Right ventricle myocardium superior (tissue), 1 donor: ENCODE measurements at regions not wholly inside any gene's neighbourhood (a gene's known extent, or its start where the extent isn't known, plus 50 kb on each side); places are given as distances from the start of the nearest gene placed in this dataset.
"Not testable (repeated sequence)": the region's sequence is repeated elsewhere in the genome, so short reads cannot be mapped to it uniquely, and the experiment has no call there.

Experiments used
- ATAC-seq: fragments of 200-7000 bp; cut with Tn5 transposase; one replicate; pipeline ENCODE4 v1.9.1; 2020; ENCODE audit warnings: mild to moderate bottlenecking; ENCODE audit not compliant: poor library complexity
- DNase-seq: peaks from one replicate; pipeline ENCODE4 v3.0.0-alpha.2; 2020
- intact Hi-C: fragments of 100-400 bp; cut with DNase I; formaldehyde crosslinking; loops from one replicate; pipeline ENCODE4 v1.11.2; 2022
- donor health status: DM: no; HTN: yes; CAD: no; lungs with severe emphysema.

DNA sequence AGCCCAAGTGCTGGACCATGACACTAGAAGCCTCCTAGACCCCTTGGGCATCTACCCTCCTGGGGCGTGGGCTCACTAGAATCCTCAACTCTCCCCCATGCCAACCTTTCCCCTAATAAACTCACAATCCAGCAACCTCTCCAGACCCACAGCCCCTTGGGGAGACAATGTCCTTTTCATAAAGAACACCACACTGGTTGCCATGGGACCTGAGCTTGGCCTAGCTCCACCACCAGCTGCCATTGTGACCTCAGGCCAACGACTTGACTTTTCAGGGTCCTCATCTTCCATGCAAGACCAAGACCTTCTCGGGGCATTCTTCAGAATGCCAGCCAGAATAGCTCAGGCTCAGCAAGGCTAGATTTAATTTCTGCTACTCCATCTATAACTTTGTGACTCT, 128.1 kb upstream of the NPAS2 start:
- intact Hi-C loops, result no loop called here
- ATAC-seq (no peak), DNase-seq (no peak)

DNA sequence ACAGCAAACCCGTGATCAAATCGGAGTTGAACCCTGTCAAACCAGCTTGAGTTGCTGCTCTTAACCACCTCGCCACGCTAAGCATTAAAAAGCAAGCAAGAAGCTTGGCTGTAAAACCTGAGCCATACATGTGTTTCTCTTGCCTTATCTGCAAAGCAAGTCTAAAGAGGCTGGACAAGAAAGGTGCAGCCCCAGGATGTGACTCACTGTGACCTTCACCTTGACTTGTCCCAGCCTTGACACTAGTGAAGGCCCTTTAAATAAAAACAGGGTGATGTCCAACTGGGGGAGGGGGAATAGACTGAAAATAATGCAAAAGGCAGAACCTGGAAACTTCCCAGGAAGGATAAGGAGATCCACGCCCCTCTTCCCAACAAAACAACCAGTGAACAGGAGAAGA, 127.6 kb upstream of the NPAS2 start:
- no peak for ATAC-seq
- DNase-seq, result no peak
- intact Hi-C loops, result no loop called here

DNA sequence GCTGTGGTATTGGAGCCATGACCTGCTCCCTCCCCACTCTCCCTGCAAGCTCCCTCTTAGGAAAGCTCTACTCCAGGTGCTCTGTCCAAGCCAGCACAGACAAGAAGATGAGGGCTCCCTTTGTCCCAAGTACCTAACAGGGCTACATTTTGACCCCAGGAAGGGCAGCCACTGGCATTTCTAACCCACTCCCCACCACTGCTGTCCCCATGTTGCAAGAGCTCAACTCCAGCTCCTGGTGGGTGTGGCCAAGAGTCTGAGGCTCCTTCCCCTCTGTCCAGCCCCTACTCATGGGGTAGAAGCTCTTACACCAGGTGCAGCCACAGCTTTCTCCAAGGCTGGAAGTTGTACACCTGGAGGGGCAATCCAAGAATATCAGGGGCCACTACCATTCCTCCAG, 127.0 kb upstream of the NPAS2 start:
- ATAC-seq (no peak), DNase-seq (no peak)
- intact Hi-C loops, result no loop called here

DNA sequence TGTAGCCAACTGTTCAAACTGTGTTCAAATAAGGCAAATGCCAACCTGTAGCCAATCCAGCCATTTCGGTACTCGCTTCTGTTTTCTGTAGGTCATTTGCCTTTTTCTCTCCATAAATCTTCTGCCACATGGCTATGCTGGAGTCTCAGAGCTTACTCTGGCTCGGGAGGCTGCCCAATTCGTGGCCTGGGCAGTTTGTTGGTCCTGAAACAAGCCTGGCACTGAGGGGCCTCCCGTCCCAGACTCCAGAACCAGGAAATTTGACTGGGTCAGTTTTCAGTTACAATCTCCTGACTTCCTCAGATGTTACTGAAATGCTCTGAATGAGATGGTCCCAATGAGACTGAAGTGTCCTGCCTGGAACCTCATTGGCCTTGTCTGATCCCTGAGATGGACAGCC, 120.8 kb upstream of the NPAS2 start:
- intact Hi-C loops, result no loop called here
- no peak for DNase-seq

DNA sequence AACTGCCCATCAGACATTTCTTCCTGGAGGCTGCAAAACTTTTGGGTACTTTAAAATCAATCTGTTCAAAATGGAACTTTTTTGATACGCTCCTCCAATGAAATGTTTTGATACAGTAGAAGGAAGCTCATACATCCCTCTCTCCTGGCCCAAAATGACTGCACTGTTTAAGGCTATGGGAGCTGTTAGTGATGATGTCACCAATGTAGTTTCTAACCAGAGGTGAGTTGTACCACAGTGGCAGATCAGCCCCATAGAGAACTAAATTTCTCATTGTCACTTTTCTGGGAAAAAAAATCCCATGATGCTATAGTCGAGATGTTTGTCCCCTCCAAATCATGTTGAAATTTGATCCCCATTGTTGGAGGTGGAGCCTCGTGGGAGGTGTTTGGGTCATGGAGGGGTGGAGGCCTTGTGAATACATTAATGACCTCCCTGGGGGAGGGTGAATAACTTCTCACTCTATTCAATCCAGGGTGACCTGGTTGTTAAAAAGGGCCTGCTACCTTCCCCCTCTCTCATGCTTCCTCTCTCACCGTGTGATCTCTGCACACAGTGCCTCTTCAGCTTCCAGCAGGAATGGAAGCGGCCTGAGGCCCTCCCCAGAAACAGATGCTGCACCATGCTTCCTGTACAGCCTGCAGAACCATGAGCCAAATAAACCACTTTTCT, 117.4 kb upstream of the NPAS2 start:
- no peak for DNase-seq
- intact Hi-C loops, result no loop called here
- ATAC-seq, result no peak

More for the DNA sequence above, 120.8 kb upstream of the NPAS2 start:
- no peak for ATAC-seq

DNA sequence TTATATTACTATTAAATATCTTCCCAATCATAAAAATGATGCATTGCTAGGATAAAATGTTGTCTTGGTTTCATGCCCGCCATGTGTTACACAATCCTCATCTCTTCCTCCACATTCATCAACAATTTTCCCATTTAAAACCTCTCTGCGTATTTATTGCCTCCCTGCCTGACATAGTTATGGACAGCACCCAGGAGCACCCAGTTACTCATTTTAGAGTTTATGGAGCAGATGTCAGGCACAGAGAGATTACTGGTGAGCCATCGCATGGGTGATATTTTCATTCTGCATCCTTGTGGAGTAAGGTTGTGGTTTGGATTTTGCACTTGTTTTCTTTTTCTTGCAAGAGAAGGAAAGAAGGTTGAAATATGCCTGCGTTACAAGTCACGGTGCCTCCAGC, 116.7 kb upstream of the NPAS2 start:
- ATAC-seq (no peak), DNase-seq (no peak)
- intact Hi-C loops, result no loop called here

DNA sequence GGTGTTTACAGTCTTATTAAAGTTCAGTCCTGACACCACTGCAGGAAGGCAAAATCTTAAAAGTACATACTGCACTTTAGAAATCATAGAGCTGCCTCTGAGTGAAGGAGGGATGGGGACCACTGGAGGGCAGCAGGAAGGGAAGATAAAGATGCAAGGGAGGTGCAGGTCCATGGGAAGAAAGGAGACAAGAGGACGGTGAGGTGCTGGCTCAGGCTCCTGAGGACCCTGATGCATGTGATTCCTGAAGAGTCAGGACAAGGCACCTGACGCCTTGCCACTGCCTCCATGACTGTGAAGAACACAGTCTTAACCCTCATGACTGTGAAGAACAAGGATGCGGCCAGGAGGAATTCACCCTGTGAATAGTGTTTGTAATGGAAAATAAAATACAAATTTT, 116.2 kb upstream of the NPAS2 start:
- intact Hi-C loops, result no loop called here
- DNase-seq, result no peak
- no peak for ATAC-seq

DNA sequence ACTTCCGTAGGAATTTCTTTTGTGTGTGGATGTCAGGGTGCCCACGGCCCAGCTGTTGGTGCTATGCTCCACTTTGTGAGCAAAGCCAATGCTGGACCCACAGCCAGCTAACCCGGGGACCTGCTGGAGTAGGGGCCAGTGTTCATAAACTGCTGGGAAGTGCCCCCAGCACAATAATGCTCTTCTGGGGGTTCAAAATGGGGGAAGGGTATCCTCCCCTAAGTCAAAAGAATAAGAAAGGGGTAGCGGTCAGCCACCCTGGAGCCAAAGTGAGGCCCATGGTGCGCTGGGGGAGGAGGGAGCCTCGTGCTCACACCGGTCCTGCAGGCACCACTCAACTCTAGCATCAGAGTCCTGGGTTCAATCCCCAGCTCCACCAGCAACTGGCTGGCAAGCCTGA, 115.8 kb upstream of the NPAS2 start:
- intact Hi-C loops, result no loop called here
- no peak for ATAC-seq
- no peak for DNase-seq

DNA sequence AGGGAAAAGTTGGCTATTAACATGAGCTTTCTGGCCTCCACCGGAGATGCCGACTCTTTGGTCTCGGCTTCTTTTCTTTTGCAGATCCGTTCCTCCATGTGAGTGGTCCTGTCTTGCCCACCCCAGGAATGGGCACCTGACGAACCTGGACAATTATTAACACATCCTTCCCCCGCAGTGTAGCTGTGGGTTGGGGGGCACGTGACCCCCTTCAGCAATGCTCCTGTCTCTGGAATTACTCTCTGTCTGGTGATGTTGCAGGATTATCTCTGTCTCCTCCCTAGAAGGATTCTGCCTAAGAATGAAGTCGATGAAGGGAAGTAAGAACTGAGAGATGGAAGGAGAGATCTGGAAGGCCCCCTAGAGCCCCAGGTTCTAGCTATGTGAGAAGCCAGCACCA, 115.2 kb upstream of the NPAS2 start:
- no peak for DNase-seq
- intact Hi-C loops, result no loop called here
- no peak for ATAC-seq

DNA sequence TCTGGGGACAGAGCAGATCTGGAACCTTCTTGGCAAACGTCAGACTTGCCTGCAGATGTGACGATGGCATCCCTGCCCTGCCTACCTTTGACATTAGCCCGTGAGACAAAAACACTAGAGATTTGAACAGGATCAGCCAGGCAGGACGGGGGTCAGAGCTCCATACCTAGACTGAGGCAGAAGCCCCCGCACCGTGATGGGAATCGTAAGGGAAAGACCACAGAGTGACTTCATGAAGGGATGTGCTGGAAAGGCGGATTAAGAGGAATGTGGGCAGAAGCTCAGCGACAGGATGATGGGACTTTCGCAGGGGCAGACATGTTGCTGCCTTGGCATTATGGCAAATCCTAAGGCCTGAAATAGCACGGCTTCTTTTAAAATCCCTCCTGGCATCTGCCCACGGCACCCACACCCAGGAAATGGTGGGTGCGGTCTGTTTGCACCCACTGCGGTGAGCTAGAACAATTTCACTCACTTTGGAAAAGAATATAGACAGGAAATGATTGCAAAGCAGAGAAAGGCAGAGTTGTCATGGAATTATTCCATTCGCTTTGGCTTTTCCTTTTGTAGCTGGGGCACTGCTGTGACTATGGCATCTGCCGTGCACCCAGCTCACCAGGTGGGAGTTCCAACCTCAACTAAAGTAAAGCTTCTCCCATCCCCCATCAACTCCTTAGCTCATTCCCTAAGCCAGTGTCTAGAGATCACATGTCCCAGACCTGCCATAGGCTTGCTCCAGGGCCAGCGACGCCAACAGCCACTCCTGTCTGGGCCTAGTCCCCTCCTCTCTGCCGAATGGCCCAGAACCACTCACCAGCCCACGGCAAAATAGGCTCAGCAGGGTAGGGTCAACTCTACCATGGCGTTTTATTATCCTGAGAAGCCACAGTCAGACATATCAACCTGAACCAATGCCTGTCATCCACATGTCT, 112.7 kb upstream of the NPAS2 start:
- ATAC-seq (no peak), DNase-seq (no peak)
- intact Hi-C loops, result no loop called here

DNA sequence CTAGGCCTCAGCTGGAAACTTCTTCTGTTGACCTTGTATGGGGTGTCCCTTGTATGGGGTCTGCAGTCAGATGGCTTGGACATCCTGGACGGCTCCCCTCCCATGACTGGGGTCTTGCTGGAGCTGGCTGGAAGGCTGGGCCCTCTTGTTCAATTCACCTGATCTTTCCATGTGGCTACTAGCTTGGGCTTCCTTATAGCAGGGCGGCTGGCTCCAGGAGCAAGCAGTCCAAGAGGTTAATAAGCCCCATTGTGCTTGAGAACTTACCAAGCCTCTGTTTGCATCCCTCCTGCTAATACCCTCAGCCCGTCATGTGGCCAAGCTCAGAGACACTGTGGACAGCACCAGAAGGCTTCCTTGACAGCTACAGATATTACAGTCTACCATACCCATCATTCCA, 111.6 kb upstream of the NPAS2 start:
- intact Hi-C loops, result no loop called here
- no peak for DNase-seq
- ATAC-seq, result no peak

DNA sequence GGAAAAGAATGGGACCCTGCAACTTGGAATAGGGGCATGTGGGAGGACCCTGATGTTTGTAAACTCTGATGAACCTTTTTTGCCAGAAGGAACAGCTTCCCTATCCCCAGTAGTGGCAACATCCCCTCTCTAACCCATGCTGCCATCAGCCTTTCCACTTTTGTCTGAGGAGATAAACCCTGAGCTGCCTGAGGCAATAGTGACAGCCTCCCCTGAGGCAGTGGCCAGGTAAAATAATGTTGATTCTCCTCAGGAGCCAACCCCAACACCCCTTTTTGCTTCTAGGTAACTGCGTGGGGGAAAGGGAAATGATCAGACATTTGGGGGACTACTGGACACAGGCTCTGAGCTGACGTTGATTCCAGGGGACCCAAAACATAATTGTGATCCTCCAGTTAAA, 106.8 kb upstream of the NPAS2 start:
- DNase-seq (no peak), ATAC-seq (no peak)
- intact Hi-C loops, result no loop called here

DNA sequence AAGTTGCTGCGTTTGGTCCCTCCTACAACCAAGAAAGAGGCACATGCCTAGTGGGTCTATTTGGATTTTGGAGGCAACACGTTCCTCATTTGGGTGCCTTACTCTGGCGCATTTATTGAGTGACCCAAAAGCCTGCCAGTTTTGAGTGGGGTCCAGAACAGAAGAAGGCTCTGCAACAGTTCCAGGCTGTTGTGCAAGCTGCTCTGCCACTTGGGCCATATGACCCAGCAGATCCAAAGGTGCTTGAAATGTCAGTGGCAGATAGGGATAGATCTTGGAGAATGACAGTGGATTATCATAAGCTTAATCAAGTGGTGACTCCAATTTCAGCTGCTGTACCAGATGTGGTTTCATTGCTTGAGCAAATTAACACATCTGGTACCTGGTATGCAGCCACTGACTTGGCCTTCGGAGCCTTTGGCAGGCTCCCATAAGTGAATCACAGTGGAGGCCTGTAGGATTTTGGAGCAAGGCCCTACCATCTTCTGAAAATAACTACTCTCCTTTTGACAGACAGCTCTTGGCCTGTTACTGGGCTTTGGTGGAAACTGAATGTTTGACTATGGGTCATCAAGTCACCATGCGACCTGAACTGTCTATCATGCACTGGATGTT, 105.4 kb upstream of the NPAS2 start:
- DNase-seq, intact Hi-C loops: not testable (repeated sequence)
- peak; percentile 45 for ATAC-seq

DNA sequence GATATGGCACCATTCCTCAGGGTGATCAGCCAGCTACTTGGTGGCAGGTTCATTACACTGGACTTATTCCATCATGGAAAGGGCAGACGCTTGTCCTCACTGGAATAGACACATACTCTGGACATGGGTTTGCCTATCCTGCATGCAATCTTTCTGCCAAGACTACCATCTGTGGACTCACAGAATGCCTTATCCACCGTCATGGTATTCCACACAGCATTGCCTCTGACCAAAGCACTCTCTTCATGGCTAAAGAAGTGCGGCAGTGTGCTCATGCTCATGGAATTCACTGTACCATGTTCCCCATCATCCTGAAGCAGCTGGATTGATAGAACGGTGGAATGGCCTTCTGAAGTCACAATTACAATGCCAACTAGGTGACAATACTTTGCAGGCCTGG, 104.1 kb upstream of the NPAS2 start:
- intact Hi-C loops, ATAC-seq: not testable (repeated sequence)

DNA sequence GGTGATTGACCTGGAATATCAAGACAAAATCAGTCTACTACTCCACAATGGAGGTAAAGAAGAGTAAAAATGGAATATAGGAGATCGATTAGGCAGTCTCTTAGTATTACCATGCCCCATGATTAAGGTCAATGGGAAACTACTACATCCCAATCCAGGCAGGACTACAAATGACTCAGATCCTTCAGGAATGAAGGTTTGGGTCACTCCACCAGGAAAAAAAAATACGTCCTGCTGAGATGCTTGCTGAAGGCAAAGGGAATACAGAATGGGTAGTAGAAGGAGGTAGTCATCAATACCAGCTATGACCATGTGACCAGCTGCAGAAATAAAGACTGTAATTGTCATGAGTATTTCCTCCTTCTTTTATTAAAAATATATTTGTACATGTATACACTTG, 103.4 kb upstream of the NPAS2 start:
- ATAC-seq (no peak), DNase-seq (no peak)
- intact Hi-C loops, result no loop called here

More for the DNA sequence above, 104.1 kb upstream of the NPAS2 start:
- DNase-seq, result not testable (repeated sequence)

DNA sequence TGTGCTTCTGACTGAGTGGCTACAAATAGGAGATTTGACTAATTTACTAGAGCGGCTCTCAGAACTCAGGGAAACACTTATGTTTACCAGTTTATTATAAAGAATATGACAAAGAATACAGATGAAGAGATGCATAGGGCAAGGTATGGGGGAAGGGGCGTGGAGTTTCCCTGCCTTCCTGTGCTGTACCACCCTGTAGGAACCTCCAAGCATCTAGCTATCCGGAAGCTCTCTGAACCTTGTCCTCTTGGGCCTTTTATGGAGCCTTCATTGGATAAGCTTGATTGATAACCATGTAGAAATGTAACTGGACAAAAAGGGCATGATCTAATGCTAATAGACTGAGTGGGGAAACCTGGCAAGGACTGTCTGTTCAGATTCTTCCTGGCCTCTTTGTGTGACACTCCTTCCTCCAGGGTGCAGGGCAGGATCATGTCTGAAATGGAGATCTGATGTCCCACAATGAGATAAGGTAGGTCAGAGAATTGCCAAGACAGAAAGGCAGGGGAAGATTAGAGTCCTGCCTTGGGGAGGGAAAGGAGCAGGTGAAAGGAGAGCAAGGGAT, 101.8 kb upstream of the NPAS2 start:
- DNase-seq (no peak), ATAC-seq (no peak)
- intact Hi-C loops, result no loop called here

DNA sequence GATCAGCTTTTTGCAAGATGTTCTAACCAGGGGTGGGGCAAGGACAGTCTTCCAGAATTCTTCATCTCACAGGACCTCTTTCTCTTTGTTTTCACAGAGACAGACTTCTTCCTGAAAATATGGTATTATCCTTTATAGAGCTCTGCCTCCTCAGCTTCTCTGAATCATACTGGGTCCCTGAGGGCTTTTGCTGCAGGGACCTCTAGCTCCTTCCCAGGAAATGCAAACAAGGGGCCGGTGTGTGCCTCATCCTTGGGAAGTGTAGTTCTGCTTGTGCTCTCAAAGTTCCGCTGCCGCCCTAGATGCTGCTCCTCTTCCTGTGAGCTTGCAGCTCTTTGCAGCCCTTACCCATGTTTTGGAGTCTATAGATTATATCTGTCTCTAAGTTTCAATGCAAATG, 99.5 kb upstream of the NPAS2 start:
- ATAC-seq, result no peak
- DNase-seq, result no peak
- intact Hi-C loops, result no loop called here

DNA sequence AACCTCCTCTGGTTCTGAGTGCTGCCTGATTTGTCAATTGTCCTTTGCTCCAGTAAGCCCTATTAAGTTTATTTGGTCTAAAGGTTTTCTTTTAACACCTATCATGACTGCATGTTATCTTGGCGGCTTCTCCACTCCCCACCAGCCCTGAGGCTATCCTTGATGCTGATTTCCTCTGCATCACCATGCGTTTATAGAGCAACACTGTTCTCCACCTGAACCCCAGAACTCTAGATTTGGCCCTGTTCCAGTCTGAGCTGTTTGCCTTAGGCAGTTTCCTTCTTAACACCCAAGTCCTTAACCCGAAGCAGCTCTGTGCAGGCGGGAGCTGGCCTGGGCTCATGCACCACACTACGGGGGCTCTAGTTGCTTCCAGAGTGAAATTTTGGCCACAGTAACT, 98.2 kb upstream of the NPAS2 start:
- intact Hi-C loops, result no loop called here
- no peak for ATAC-seq
- DNase-seq, result no peak

DNA sequence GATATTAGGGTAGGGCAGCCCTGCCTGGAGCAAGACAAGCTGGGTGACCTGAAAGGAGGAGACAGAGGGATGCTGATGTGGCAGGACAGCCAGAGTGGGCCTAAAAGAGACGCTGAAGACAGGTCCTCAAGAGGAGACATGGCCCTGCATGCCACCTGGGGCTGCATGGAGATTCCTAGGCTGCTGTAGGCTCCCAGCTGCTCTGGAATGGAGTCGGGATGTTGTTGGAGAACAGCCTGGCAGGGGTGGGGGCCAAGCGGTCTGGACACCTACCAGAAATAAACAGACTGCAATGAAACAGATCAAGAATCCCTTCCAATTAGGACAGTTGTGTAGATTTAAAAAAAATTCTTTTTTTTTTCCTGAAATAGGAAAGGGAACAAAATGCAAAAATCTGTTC, 97.8 kb upstream of the NPAS2 start:
- intact Hi-C loops, result no loop called here
- no peak for DNase-seq

DNA sequence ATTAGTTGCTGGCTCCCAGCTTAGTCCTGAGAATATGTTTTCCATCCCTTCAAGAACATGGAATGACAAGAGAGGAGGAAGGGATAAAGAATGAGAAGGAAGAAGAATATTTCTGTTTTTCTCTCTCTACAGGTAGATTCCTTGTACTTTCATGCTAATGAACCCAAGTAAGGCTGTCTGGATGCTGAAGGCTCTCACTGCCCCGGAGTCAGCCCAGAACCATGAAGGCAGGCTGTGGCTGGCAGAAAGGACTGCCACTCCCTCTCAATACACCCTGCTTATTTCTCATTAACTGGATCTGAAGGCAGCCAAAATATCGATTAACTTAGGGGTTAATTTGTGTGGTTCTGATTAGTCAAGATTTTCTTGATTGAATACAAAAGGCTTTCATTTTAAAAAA, 93.1 kb upstream of the NPAS2 start:
- ATAC-seq, result no peak
- intact Hi-C loops, result no loop called here
- DNase-seq, result no peak

More for the DNA sequence above, 97.8 kb upstream of the NPAS2 start:
- ATAC-seq, result no peak
